HG02938 (cell line): ENCODE measurements at regions not wholly inside any gene's neighbourhood (a gene's known extent, or its start where the extent isn't known, plus 50 kb on each side); places are given as distances from the start of the nearest gene placed in this dataset.
"Not testable (repeated sequence)": the region's sequence is repeated elsewhere in the genome, so short reads cannot be mapped to it uniquely, and the experiment has no call there.

Experiments
- ATAC-seq: cut with Tn5 transposase; IDR thresholded peaks from one replicate; pipeline ENCODE4 v1.9.1; 2021; ENCODE audit warnings: mild to moderate bottlenecking, moderate library complexity; ENCODE audit not compliant: unreplicated experiment

DNA sequence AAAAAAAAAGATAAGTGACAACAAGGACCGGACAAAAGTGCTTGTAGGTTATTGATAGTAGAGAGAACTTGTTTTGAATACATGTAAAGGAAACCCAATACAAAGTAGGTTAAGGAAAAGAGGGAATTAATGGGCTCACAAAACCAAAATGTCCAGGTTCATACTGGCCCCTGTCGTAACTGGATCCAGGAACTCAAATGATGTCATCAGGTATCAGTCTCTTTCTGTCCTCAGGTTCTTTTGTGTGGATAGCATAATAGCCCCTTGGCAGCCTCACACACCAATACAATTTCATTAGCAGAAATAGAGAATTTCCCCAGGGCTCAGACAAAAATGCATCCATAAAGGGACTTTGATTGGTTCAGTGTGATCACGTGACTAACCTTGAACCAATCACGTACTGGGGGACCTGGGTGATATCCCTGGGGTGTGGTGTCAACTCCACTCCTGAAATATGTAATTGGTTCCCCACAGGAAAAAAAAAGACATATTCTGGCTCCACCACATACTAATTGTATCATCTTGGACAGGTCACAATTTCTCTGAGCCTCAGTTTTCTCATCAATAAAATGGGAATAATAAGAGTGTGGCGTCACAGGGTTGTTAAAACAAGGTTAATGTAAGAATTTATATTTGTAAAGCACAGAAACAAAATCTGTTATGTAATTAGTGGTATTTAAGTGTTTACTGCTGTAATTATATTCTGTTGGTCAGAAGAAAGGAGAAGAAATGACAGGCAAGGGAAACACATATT lies 174.8 kb downstream of the PDGFRA start:
- no peak for ATAC-seq

DNA sequence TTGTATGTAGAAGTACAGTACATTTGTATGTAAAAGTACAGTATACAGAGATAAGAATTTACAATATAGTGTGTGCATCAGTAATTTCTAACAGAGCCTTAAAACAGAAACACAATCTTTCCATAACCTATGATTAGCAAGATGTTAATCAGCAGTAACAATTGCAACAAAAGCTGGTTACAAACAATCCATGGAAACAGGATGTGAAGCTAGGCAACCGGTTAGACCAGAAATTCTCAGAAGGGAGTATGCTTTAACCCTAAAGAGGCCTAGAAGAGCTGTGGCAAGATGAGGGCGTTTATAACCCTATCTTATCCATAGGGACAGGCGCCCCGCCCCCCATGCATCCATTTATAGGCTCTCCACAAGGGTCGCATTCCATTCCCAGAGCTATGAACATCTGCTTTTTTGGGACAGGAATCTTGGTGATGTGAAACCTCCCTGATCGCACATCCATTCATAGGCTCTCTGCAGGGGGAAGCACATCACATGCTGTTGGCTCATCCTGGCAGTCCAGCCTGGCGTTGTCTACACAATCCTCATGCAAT lies 180.3 kb downstream of the PDGFRA start:
- not testable (repeated sequence) for ATAC-seq

DNA sequence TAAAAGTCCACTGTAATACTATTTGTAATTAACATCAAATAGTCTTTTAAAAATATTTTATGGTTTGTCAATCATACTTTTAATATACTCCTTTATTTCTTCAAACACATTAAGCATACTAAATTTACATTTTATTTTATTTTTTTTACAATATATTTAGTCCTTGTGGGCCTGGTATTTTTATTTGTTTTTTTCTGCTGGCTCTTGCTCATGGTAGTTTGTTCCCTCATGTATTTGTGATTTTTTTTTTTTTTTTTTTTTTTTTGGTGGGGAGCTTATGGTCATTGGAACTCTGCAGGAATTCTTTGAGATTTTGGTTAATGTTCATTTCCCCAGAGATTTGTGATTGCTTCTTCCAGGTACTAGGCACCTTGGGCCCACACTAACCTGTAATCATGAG lies 185.5 kb downstream of the PDGFRA start:
- ATAC-seq = no peak

DNA sequence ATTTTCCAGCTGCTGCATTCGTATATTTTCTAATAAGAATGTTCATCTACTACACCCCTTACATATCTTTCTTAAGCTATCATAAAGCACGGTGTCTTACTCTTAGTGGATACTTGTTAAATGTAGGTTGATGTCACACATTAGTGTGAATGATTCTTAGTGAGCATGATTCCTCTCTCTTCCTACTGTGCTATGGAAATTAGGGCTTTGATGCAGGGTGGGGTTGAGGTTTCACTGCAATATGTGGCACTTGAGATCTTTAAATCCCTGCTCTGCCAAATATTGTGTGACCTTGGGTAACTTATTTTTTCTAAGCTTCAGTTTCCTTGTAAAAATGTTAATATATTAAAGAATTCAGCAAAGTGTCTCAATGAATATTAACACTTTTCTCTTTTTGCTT lies 188.4 kb downstream of the PDGFRA start:
- ATAC-seq = no peak

DNA sequence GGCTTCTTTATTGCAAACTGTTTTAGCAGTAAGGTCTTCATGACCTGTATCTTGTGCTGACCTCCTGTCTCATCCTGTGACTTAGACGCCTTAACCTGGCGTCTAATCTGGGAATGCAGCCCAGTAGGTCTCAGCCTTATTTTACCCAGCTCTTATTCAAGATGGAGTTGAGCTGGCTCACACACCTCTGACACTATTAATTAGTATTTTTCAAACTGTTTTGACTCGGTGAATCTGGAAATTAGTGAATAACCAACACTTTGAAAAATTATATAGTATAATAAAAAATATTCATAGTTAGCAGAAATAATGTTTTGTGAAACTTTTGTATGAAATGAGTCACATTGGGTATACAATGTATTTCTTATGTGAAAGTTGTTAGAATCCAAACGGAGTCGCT lies 189.4 kb downstream of the PDGFRA start:
- no peak for ATAC-seq

DNA sequence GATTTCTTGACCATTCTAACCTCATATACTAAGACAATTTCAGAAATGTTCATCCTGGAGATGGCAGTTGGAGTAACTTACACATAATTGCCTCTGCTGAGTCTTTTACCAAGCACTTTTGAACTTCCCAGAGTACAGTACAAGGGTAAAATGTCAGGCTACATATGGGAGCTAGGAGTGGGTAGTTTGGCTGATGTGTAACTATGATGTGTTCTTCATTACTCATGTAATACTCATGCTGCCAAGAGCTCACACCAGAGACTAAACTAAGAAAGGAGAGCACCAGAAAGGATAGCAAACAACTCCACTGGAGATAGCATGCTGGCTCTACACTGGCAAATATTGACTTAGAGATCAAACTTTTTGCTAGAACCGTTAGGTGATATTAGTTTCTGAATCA lies 194.0 kb downstream of the PDGFRA start:
- ATAC-seq = no peak

DNA sequence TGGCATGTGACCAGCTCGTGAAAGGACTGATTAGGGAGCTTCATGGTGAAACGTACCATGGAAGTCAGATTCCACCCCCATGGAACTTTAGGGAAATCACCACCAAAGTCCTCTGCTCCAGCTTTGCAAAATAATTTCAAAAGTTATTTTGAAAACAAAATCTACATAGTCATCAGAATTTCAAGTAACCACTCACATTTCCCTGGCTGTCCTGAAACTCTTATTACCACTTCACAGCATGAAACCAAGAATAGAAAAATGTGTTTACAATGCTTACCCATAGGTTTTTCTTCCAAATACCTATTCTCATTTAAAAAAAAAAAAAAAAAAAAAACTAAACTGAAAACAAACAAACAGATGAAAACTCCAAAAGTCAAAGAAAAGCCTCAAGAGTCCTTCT lies 198.7 kb downstream of the PDGFRA start:
- no peak for ATAC-seq

DNA sequence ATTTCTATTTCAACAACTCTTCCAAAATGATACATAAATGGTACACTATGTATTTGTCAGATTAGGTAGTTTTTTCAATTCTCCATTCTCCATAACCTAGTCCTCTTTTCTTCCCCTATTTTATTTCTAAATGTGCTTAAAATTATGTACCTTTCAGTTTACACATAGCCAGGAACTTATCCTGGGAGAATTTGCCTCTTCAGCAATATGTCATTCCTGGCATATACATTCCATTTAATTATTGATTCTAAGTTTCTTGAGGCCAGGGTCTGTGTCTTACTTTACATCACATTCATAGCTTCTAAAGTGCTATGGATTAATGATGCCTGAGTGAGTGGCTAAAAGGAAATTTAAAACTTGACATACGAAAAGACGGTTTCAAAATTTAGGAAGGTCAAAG lies 199.8 kb downstream of the PDGFRA start:
- no peak for ATAC-seq

DNA sequence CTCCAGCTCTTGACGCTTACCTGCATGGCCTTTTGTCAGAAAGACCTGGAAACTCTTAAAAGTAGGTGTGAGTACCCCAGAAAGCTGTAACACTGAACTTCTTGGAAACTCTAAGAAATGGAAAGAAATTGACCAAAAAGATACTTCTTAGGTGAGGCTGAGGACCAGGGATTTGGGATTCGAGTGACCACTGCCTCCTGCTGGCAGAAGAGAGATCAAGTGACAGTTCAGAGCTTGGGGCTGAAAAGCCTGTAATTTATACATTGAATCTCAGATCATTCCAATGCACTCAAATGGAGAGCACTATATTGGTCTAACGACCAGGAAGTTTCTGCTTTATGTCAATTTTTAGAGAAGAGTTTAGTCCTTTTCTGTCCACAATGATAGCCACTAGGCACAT lies 204.6 kb downstream of the PDGFRA start:
- no peak for ATAC-seq

DNA sequence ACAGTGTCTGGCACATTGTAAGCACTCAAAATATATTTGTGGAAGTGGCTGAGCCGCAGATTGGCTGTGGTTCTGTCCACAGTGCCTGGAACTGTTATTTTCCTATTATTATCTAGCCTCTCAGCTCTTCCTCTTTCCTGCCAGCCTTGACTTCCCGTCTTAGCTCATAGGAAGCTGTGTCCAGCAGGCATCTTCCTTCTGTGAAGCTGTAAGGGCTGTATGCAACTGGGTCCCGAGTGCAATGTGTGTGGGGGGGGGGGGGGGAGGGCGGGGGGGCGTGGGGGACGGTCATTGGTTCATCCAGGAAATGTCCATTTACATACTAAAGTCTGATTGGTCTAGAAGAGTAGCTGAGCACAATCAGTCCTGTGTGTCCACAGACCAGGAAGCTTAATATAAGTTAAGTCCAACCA lies 210.7 kb downstream of the PDGFRA start:
- no peak for ATAC-seq

DNA sequence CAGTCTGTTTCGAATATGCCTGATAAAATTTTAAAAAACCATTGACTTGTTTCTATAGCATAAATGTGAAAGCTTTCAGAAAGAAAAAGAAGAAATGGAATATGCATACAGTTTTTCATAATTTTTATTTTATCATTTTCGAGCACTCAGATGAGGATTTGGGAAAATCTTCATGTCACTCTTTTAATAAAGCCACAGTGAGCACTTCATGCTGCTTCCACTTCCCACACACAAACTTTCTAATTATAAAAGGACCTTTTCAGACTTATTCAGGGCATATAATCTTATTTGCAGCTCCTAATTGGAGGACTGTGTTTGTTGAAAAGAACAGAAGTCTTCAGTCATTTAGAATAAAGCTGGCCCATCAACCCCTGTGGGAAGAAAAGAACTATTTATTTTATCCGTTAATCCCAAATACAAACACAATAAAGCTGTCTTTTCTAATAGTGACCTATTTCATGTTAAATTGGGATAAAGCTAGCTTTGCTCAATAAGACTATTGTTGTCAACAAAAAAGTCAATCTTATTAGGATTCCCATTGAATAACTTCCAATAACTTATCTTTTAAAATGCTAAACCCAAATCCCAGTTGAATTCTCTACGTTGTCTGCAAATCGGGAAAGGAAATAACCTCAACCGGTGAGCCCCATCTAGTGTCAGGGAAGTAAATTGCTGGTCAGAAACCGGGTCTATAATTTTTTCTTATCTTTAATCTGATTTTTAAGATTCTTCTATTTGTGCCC lies 211.5 kb downstream of the PDGFRA start:
- no peak for ATAC-seq

DNA sequence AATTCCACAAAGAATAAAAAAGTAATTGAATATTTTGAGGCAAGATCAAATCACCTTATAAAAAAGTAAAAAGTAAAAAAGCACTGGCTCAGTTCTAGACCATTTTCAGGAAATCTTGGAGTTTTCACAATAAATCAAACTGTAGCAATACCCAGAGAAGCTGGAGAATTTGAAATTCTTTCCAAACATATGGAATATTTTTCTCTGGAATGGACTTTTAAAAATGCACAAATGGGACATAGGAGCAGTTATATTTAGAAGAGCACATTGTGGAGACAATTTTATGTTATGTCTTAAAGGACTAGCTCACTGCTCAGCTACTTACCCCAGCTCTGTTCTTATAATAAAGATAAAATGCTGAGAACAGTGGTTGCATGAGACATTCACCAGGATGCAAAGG lies 211.9 kb upstream of the KIT start:
- no peak for ATAC-seq

DNA sequence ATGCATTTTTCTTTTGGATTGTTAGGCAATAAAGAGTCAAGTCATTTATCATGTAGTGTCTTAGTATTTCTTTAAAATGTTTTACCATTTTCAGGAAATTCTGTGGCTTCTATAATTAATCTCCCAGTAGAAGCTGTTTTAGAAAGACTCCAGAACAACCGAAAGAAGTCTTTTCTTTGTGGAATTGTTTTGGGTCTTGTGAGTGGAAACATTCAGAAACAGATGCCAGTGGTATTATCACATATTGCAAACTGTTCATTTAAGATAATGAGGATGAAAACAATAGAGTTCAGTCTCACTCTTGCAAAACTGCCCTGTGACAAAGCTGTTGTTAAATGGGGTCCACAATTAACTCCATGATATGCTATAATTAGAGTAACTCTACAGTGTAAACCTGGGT lies 211.2 kb upstream of the KIT start:
- no peak for ATAC-seq

DNA sequence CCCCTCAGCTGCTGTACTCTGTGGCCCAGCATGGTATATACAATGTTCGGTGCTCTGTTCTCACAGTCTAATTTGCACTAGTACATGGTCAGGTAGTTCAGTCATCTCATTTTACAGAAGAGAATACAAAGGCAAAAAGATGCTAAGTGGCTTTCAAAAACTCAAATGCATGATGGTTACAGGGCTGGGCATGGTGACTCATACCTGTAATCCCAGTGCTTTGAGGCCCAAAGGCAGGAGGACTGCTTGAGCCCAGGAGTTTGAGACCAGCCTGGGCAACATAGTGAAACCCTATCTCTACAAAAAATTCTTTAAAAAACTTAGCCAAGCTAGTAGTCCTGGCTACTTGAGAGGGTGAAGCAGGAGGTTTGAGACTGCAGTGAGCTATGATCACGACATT lies 210.5 kb upstream of the KIT start:
- ATAC-seq = no peak

DNA sequence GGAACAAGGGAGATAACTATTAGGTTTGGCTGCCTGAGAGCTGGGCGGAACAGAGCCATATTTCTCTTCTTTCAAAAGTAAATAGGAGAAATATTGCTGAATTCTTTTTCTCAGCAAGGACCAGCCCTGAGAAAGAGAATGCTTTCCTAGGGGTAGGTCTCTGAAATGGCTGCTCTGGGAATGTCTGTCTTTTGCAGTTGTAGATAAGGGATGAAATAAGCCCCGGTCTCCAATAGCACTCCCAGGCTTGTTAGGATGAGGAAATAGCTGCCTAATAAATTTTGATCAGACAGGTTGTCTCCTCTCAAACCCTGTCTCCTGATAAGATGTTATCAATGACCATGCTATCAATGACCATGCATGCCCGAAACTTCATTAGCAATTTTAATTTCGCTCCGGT lies 207.8 kb upstream of the KIT start:
- no peak for ATAC-seq

DNA sequence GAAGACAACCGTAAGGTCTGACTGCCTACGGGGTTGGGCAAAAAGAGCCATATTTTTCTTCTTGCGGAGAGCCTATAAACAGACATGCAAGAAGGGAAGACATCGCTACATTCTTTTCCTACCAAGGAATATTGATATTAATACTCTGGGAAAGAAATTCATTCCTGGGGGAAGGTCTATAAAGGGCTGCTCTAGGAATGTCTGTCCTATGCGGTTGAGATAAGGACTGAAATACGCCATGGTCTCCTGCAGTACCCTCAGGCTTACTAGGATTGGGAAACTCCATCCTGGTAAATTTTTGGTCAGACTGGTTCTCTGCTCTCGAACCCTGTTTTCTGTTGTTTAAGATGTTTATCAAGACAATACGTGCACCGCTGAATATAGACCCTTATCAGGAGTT lies 190.8 kb upstream of the KIT start:
- ATAC-seq = not testable (repeated sequence)

DNA sequence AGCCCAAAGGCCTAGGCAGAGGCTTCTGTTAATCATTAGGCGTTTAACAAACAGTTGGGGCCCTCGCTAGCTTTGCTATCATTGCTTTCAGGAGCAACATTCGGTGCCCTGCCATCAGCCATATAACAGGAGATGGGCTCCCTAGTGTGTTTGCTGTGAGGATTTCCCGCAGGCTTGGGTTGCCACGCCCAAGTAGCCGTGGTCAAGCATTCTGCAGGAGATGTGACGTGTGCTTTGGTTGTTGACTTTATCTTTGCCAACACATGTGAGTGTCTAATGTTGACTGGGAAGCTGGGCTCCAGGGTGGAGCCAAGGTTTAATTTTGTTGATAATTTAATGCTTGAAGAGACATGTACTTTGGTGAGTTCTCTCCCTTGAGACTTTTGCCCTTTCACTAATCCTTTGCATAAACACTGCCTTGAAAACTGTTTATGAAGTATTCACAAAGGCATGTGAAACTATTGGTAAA lies 184.6 kb upstream of the KIT start:
- no peak for ATAC-seq

DNA sequence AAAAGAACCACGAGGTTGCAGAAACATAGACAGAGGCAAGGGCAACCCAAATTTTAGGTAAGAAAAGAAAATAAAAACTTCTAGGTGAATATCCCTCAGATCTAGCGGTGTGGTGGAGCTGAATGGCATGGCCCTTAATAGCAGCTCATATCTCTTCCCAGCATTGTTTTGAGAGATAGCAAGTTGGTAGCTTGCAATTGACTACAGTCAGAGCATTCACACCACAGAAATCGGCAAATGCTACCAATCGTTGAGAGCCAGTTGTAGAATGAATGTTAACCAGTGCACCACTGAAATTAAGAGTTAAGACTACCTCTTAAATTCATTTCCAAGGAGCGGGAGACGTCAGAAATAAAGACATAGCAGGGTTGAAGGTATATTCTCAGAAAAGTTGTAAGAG lies 184.0 kb upstream of the KIT start:
- ATAC-seq = no peak

DNA sequence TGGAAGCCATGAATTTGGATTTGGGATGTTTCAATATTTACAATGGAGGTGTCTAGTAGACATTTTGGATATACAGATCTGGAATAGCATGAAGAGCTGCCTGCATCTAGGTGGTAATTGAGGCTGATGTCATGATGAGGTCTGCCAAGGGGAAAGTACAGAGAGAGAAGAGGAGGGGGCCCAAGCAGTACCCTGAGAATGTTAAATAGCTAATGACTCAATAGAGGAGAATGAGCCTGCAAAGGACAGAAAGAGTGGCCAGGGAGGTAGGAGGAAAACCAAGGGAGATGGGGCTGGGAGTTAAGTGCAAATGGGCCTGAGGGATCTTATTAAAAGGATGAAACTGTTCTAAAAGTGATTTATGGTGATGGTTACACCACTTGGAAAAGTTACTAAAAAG lies 182.2 kb upstream of the KIT start:
- ATAC-seq = no peak

DNA sequence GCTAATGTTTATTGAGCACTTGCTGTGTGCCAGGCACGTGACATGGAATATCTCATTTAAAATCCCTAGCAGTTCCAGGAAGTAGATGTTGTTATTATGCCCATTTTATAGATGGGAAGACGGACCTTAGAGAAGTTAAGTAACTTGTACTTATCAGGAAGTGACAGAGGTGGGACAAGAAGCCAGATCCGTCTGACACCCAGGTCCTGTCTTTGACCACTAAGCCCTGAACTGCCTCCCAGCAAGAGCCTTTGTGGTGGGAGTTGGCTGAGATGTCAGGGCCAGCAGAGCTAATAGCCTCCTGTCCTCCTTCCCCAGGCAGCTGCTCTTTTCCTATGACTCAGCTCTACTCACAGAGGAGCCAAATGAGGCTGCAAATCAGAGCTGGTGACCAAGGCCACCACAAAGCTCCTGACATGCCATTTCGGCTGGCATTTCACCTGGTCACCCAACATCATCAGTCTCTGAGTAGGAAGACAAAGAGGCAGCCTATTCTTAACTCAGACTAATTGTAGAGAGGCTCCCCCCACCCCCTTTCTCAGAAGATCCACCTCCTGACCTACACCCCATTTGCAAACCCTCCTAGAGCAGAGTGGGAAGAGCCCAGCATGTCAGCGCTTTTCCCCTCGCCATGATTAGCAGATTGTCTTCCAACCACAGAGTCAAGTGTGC lies 175.1 kb upstream of the KIT start:
- ATAC-seq = no peak

DNA sequence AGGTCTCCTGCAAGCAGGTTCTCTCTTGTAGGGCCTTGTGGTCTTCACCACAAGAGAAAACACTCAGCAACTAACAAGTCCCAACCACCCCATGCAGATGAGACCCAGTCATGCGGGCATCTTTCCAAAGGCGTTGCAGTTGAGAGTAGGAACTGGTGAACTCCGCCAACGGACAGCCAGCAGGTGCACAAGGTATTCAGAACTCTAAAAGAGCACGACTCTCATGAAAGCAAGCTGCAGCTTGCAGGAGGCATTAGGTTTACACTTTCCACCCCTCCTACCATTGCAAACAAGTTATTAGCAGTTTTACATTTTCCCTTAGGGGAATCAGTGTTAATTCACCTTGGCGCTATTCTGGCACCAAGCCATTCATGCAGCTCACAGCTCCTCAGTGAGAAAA lies 173.4 kb upstream of the KIT start:
- ATAC-seq = no peak

DNA sequence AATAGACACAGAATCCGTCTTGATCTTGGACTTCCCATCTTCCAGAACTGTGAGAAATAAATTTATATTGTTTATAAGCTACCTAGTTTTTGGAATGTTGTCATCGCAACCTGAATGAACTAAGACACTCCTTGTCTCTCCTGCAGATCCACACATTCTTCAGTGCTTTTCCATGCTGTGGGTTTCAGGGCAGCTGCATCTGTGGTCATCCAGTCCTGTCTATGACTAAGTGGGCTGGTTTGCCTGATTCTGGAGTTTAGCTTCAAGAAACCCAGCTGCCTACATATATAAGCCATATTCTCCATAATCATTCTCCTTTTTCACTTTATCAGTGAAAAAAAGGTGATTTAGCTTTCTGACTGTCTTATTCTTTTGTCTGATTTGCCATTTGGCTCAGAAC lies 170.3 kb upstream of the KIT start:
- no peak for ATAC-seq
